CD4-positive, alpha-beta T cell treated with Interleukin-6 for 4 hours (primary cell): ENCODE measurements at regions not wholly inside any gene's neighbourhood (a gene's known extent, or its start where the extent isn't known, plus 50 kb on each side); places are given as distances from the start of the nearest gene placed in this dataset.
"Not testable (repeated sequence)": the region's sequence is repeated elsewhere in the genome, so short reads cannot be mapped to it uniquely, and the experiment has no call there.

Source experiments
- DNase-seq: peaks from one replicate; pipeline ENCODE4 v3.0.0-alpha.2; 2020; ENCODE audit warnings: mixed read lengths

DNA sequence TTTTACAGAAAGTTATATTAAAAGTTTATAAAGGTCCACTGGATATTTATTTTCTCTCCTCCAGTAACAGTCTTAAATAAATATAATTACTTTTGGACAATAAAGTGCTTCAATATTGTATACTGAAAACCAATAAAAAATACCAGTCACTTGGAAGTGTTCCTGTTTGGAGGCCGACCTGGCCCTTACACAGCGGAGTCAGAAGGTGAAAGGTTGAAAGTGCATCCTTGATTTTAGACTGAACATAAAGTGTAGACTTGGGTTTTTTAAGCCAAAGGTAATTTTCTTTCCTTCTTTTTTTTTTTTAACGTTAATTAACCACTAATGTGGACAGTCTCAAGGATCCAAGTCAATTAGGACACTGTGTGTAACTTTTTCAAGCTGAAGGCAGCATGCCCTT, 152.3 kb upstream of the TBX18 start:
- DNase-seq, result no peak

DNA sequence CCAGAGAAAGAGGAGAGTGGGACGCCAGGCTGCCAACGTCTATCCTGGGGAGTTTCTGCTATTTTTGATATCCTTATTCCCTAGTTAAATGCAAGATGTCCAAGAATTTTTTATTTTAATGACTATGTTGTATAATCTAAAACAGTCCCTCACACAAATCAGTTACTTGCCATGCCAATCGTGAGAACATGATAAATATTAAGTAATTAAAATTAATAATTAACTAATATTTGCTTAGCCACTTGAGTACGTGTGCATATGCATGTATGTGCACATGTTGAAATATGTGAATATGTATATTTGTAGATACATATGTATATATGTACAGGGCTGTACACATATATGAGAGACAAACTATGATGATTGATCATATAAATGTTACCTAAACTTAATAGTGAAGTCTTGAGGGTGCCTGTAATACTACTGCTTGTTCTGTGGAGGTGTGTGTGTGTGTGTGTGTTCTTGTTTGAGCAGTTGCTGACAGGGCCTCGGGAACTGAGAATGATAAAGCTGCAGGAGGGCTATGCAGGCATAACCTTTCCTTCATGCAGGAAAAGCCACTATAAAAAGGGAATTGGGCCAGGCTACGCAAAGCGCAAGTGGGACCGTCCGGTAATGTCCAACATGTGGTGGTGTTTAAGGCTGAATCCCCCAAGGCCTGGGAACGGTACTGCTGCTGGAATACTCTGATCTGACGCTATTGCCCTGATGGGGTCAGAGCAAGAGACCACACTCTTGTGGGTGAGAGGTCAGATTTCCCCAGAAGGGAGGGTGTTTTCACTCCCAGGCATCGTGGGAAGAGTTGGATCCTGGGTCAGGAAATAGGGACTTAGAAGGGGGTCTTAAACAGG, 148.3 kb upstream of the TBX18 start:
- no peak for DNase-seq

DNA sequence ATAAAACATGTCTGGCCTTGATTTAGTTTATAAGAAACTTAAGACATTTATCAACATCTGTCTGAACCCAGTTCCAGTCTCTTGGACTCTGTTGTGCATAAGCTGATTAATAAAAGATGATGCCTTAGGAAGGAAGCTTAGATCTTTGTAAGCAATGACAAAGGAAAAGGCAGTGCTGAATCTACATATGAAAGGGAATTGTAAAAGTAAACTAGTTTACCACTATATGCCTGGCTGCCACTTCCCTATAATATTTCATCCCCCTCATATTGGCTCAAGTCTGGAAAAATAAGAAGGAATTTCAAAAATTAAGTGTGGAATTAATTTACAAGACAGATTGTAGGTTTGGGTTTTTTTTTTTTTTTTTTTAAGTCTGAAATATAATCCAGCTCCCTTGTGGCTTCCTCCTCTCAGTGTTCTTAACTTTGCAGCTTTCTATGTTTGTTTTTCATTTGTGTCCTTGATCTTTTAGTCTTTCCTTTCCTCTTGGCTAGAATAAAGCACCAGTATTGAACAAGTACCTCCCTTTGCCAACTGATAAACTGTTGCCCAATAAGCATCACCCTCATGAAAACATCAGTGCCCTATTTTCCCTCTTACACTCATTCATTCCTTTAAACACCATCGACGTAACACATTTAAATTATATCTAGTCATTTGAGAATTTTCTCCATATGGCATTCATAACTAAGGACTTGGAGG, 146.7 kb upstream of the TBX18 start:
- DNase-seq, result no peak

DNA sequence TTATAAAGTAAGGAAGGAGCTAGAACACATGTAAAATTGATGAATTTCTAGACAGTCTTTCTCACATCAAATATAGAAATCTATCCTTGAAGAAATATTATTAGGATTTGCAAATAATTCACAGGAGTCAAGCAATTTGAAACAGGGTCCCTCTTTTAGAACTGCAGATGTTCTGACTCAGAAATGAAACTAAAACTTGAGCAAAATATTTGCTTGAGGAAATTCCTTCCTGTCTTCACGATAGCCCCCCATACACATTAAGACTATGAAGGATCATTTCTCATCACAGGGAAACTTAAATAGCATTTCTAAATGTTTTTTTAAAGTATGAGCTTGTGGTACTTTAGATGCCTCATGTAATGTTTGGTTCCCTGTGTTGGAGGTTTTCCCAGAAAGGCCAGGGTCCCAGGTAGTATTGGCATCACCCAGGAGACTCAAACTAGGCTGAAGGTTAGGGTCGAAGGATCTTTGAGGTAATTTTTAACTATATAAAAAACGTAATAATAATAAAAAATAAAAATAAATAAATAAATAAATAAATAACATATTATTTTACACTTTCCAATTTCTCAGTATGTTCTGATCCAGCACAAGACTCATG, 144.0 kb upstream of the TBX18 start:
- no peak for DNase-seq

DNA sequence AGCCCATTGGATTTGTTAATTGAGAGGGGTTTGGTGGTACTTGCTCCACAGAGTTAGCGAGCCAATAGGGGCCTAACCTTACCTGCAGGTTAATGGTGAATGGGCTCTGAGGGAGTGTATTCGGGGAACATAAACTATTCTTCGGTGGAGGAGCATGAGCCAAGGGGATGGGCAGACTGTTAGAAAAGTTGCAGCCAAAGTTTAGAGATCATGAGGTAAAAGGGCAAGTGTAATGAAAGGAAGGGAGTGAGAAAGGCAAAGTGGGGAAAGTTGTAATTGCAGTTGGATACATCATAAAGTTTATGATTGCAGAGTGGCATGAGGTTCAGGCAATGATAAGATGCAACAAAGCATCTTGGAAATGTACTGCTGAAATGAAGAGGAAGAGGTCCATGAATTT, 142.1 kb upstream of the TBX18 start:
- no peak for DNase-seq

DNA sequence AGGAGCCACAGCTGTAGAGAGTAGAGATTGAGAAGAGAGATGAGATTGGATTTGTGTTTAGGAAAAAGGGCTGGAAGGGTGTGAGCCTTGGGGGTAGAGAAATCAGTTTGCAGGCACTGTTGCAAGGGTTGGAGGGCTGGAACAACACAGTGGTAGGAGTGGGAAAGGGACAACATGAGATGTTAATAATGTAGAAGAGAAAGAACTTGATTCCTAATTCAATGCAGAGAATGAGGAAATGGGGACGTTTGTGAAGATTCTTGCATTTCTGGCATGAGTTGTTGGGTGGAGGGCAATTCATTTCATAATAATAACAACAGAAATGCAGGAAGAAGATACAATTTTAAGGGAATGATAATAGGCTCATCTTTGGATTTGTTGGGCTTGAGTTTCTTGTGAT, 141.4 kb upstream of the TBX18 start:
- DNase-seq, result no peak

DNA sequence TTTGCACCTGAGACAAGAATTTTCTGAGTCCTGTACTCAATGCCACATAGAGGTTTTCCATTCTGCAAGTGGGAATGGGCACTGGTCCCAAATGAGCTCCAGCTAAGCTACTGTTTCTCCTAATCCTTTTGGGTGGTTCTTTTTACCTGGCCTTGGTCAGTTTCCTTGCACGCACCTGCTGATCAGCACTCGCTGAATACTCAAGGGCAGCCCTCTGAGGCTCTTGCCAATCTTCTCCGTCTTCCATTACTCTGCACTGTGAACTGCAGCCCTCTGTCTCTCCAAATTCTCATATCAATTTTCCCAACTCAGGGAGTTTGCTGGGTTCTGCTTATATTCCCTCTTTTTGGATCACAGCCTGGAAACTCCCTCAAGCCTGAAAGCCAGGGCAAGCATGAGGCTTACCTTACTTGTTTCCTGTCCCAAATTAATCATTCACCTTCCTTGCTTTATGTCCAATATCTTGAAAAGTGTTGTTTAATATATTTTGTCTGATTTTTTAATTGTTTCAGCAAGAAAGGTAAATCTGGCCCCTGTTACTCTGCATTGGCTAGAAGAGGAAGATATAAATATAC, 138.0 kb upstream of the TBX18 start:
- no peak for DNase-seq

DNA sequence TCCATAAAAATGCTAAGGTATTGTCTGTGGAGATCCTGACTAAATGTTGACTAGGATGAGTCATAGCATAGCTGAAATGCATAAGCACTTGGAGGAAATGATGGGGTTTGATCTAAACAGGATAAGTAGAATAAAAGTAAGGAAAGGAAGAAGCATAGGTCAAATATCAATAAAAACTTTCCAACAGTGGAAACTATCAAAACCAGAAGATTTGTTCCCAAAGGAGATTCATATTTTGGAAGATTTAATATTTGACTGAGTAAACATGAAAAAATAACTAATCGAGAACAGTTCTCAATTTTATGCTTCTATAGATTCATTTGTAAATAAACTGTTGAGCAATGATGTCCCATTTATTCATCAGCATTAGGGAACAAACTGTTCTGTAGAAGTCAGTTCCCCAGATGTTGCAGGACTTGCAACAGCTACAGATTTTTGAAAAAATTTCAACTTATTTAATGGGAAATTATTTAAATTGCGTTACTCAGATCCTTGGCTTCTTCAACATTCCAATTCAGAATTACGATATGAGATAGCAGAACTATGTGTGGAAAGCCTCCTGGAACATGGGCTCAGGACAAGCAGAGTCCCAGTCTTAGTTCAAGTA, 133.7 kb upstream of the TBX18 start:
- DNase-seq, result no peak

DNA sequence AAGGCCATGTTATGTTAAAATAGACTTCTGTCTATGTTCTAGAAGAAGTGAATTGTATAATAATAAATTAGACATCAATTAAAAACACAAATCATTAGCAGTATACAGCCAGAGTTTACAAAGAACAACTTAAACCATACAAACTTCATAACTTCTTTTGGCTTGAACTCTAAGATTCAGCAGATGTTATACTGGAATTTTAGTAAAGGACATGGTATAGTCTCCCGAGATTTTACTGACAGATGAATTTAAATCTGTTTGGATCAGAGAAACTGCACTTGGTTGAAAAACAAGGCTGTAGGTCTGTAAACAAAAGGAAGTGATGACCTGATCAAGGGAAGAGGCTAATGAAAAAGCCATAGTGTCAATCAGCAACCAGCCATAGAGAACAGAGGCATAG, 132.6 kb upstream of the TBX18 start:
- no peak for DNase-seq

DNA sequence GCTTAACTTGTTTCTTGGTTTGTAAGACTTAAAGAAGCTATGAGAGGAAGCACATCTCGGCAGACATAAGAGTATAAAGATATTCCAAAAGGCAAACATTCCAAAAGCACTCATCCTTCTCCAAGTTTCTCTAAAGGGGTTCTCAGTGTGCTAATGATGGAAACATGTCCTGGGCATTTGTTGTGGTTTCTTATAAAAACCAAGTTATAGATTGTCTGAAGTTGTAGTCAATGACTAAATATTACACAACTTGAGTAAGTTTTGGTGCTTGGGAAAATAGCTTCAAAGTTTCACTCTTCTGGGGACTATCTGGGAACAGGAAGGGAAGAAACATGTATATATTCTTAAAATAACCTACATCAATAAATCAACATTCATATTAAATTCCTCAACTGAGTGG, 128.3 kb upstream of the TBX18 start:
- DNase-seq, result no peak

DNA sequence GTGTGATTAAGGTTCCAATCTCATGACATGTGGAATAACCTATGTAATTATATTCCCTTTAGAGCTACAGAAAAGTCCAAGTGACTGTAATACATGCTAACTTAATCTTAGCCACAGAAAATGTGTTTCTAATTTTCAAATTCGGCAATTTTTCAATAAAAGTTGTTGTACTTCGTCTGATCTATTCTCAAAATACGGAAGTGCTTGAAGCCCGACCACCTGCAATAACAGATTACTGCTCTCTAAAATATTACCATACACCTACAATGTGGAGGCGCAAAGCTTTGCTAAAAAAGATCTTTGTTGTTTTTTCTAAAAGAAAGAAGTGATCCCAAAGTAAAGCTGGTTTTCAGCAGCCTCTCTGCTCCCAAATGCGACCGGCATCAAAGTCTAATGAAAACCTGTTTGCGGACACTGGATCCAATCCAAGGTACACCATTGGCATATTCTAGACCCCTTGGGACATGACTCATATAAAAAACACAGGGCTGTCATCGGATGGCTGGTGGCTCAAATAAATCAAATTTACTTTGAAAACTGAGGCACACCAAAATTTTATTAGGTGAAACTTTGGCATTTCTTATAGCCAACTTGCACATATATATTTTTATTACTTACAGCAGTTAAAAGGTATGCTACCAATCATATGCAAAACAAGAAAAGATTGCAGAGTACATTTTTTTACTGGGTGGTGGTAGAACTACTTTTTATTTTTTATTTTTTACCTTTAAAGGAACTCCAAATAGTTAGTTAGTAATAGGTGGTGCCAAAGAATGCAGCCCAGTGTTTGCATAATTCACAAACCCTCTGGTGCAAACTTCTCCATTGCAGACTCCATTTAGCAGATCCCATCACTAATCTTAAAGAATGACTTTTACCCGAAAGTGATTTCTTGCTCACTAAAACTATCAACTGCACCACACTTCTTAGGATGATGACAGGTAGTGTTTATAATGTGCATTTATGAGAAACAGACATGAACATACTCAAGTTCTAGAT, 118.7 kb upstream of the TBX18 start:
- DNase-seq, result no peak

DNA sequence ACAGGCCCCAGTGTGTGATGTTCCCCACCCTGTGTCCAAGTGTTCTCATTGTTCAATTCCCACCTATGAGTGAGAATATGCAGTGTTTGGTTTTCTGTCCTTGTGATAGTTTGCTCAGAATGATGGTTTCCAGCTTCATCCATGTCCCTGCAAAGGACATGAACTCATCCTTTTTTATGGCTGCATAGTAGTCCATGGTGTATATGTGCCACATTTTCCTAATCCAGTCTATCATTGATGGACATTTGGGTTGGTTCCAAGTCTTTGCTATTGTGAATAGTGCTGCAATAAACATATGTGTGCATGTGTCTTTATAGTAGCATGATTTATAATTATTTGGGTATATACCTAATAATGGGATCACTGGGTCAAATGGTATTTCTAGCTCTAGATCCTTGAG, 115.0 kb upstream of the TBX18 start:
- not testable (repeated sequence) for DNase-seq

DNA sequence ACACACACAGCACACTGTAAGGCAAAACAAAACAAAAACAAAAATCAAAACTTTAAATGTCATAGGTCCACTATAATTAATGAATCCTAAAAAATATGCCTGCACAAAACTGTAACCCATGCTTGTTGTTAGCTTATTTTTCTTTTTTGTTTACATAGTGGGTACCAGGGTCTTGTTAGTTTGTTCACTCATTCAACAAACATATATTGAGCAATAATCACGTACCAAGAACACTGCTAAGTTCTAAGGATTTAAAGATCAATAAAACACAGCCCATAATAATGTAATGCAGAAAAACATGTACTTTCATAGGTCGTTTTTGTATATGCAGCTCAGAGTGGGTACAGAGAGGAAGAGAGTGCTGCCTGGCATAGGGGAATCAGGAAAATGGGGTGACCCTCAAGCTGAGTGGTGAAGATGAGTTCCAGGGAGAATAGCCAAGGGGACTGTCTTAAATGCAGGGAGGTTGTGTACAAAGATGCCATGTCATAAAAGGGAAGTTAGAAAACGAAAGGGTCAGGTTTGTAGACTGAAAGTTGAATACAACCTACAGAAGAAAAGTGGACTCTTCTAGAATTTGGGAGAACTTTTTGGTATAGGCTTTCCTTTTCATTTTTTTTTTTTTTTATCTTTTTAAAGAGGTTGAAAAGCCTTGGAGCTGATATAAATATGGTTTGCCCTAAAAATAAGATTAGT, 113.3 kb upstream of the TBX18 start:
- no peak for DNase-seq

DNA sequence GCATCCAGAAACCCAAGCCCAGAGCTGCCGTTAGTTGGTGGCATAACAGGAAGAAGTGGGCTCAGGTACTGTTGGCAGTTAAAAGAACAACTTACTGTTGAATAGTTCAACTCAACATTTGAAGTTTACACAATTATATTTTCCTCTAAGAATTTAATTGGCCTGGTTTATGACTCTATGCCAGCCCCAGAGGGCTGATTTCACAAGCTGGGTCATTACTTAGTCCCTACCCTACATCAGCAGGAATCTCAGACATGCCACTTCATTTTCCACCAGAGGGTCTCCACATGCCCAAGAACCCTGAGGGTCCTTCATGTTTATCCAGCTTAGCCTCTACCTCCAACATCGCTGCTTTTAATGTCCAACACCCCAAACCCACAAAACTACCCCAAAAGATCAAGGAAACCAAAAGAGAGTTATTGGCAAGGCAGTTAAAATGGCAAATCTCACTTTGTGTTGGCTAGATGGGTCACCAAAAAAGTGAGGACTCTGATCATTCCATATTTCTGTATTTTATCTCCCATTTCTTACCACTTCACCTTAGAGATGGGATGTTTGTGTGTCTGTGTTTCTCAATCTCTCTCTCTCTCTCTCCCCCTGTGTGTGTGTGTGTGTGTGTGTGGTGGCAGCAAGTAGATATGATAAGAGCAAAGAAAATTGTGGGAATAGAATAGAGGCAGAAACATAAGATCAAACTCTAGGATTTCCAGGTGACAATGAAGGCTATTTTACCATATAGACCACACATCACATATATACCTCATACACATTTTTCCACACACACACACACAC, 112.5 kb upstream of the TBX18 start:
- no peak for DNase-seq

DNA sequence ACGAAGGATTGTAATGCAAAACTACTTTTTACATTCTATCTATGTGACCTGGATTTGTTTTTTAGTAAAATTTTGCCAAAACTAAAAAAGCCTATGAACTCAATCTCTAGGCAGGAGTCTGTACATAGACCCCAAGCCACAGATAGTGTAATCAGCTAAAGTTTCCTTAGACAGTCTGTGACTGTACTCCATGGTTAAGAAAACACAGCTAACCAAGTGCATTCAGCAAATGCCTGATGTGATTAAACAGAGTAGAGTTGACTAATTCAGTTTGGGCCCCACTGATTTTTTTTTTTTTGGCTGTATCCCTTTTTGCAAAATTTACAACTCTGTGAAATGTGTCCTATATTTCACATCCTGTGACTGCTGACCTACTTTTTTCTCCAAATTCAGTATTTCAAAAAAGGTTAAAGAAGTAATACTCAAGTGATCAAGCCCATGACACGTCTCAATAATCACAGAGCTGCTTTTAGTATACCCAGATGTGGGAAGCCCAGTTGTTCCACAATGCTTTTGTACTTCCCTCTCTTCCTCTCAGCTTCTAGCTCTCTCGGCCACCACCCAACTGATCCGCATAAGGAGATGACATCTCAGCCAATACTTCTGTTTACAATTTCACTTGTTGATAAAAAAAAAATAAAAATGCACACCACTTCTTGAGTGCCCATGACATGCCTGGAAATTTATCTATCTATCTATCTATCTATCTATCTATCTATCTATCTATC, 108.8 kb upstream of the TBX18 start:
- DNase-seq, result no peak

DNA sequence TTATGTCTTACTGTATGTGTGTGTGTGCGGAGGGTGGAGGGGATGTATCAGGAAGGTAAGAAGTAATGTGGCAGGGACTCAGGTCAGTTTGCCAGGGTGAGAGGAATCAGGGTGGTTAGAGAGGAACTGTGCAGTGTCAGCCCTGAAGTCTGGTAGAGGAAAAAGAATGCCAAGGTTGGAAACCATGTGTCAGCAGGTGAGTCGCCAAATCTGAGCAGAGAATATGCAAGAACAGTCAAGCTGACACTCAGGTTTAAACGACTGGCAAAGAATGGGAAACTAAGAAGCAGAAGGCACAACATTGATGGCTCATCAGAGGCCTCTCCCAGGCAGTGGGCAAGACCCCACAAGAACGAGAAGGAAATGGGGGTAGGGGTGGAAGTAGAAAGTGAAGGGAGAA, 107.5 kb upstream of the TBX18 start:
- no peak for DNase-seq

DNA sequence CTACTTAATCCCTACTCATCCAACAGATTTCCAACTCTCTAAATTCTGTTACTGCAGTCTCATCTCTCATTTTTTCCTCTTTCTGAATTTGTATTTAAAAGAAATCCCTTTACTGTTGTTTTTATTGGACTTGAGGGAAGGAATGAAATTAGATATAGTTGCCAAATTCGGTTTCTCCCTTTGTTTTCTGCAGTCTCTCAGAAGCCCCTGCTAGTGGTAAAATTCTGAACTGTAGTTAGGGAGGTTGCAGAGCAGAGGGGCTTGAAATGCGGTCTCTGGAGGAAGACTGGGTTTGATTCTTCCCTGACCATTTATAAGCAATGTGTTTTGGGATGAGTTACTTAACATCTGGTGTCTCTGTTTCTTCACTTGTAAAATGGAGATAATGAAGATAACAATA, 106.3 kb upstream of the TBX18 start:
- no peak for DNase-seq

DNA sequence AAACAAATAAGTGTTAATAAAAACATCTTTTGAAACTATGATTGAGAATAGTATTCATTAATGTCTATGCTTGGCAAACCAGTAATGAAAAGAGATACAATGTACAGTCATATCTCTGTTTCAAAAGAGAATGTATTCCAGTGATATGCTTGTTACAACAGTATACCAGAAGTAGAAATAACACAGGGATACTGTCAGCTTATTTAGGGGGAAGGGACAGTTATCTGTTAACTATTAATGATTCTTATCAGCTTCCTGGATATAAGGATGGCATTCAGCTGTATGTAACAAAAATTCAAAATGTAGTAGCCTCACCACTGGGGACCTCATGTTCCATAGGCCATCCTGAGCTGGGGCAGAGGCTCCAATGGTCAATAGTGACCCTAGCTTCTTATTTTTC, 103.8 kb upstream of the TBX18 start:
- no peak for DNase-seq

DNA sequence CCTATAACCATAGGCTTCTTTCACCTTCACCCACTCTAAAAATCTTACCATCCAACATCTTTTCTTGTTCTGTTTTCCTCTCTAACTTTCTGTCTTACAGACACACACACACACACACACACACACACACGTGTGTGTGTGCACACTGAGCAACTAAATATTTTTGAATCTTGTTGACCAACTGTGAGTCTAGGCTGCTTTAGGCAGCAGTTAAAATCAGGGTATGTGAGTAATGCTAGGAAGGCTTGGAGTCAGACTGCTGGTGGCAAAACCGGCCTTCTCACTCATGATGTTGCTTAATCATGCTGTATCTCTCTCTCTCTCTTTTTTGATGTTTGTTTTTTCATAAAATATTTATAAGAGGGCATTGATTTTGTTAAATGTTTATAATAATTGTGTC, 103.1 kb upstream of the TBX18 start:
- DNase-seq, result no peak

DNA sequence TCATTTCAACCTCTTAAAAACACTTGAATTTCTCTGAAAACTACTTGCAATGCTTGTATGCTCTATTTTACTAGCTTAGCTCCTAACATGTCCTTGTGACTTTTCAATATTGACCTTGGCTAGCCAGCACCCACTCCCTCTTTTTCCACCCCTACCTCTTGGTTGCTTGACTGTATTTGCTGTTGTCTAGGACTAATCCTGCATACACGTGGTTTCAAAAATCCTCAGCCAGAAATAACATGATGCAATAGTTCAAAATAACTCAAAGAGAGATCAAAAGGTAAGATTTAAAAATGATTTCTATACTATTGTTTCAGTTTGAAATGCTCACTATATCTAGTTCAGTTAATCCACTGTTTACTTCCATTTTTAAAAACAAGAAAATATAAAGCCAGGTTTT, 102.3 kb upstream of the TBX18 start:
- DNase-seq, result no peak
